Lower leg skin (tissue), 3 donors: ENCODE measurements at regions not wholly inside any gene's neighbourhood (a gene's known extent, or its start where the extent isn't known, plus 50 kb on each side); places are given as distances from the start of the nearest gene placed in this dataset.

Experiments used
- POLR2A ChIP-seq, 2 donors: fragments of 450-650 bp; IDR thresholded peaks; one replicate each; pipeline ENCODE4 v1.6.1; 2016 to 2017; ENCODE audit warnings: antibody characterized with exemption in 2 of 2, mild to moderate bottlenecking in 1 of 2, moderate library complexity in 1 of 2
- TF ChIP-seq, protein P1 (sequence below), 3 donors: fragments of 450-650 bp; IDR thresholded peaks; one replicate each; pipeline ENCODE4 v1.5.1; 2016; ENCODE audit warnings: antibody characterized with exemption in 3 of 3, mild to moderate bottlenecking in 3 of 3, moderate library complexity in 2 of 3

GRCh38 chr16:86899151-86899550 is 320.8 kb downstream of the FOXL1 start:
- TF ChIP-seq, protein P1, sequence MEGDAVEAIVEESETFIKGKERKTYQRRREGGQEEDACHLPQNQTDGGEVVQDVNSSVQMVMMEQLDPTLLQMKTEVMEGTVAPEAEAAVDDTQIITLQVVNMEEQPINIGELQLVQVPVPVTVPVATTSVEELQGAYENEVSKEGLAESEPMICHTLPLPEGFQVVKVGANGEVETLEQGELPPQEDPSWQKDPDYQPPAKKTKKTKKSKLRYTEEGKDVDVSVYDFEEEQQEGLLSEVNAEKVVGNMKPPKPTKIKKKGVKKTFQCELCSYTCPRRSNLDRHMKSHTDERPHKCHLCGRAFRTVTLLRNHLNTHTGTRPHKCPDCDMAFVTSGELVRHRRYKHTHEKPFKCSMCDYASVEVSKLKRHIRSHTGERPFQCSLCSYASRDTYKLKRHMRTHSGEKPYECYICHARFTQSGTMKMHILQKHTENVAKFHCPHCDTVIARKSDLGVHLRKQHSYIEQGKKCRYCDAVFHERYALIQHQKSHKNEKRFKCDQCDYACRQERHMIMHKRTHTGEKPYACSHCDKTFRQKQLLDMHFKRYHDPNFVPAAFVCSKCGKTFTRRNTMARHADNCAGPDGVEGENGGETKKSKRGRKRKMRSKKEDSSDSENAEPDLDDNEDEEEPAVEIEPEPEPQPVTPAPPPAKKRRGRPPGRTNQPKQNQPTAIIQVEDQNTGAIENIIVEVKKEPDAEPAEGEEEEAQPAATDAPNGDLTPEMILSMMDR (IDR thresholded peaks at IDR 0.05), result no peak
- no peak for TF ChIP-seq POLR2A (IDR thresholded peaks at IDR 0.05)
